Stimulated activated CD4-positive, alpha-beta T cell treated with anti-CD3 and anti-CD28 coated beads, TNF-alpha, amount 100 ng/mL, for 24 hours (primary cell): ENCODE measurements at regions not wholly inside any gene's neighbourhood (a gene's known extent, or its start where the extent isn't known, plus 50 kb on each side); places are given as distances from the start of the nearest gene placed in this dataset.

ENCODE experiments used
- DNase-seq, 3 experiments: peaks; one replicate each; pipeline ENCODE4 v3.0.0-alpha.2; 2020; ENCODE audit warnings: low read depth in 3 of 3

GRCh38 chr9:126152622-126153362 lies 173.8 kb upstream of the MVB12B start:
- DNase-seq = no peak

GRCh38 chr9:126153382-126153781 lies 173.2 kb upstream of the MVB12B start:
- DNase-seq = no peak

DNA sequence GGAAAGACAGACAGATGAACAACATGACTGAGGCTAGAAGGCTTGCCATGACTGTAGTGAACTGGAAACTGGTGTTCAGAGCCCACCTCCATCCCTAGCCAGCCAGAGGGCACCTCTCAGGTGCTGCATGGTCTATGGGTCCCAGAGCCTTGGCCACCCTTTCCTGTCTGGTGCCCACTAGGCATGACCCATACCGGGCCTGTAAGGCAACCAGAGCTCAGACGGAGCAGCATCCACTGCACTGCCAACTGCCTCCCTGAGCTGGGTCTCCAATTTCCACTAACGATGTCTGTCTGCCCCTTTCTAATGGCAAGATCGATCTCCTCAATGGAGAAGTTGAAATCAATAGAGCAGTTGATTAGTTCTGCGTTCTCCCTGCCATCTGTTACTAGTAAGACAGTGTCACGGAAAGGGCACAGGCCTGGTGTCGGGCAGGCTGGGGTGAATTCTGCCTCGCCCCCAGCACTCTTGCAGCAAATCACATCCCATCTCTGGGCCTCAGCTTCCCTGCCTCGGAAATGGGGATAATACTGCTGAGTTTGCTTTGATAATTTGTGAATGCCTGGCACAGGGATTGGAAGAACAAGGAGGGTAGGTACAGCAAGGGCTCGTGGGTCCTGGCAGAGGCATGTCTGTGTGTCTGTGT lies 172.3 kb upstream of the MVB12B start:
- no peak for DNase-seq

DNA sequence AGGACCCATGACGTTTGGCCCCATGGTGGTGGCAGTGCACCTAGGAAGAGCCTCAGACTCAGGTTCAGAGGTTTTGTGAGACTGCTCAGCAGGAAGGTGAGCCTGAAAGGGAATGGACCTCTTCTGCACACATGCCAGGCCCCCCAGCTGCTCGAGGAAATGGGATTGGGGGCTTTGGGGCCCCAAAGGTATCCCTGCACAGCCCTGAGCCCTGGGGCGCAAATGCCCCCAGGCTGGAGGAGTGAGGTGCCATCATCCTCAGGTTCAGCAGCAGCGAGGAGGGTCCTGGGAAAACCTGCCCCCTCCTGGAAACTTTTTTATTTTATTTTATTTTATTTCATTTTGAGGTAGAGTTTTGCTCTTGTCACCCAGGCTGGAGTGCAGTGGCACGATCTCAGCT lies 171.8 kb upstream of the MVB12B start:
- no peak for DNase-seq

DNA sequence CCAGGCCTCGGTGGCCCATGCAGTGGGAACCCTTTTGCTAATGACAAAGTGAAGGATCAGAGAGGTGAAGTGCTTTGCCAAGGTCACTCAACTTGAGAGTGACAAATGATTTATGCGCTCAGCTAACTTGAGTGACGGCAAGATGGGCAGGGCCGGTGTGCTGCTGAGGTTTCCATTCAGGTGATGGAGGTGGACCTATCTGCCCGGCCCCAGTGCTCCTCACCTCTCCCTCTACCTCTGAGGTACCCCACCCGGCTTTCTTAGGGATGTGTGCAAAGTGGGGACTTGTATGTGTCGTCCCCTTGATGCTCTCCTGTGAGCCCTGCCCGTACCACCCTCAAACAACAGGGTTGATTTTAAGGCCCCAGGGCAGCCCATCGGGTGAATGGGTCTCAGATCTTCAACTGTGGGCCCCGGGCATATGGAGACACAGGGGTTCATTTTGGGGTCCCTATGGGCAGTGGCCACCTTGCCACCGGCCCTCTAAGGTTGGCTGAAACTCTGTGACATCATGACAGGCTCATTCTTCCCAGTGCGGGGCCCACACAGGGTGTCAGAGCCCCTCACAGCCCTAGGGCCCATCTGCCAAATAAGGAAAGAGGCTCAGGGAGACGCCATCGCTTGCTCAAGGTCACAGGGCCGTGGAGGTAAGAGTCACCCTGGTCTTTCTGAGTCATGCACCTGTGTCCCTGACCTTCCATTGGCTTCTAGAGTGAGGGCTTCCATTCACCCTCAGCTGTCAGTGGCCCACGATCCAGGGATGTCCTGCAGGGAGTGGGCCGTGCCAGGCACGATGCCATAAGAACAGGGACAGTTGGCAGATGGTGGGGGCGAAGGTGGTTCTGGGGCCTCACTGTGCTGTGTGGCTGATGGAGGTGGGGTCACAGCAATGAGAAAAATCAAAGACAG lies 170.6 kb upstream of the MVB12B start:
- DNase-seq = no peak

GRCh38 chr9:126156898-126157297 lies 169.7 kb upstream of the MVB12B start:
- DNase-seq = no peak

- no peak for DNase-seq
Measured at GRCh38 chr9:126157423-126157822, 169.2 kb upstream of the MVB12B start.

DNA sequence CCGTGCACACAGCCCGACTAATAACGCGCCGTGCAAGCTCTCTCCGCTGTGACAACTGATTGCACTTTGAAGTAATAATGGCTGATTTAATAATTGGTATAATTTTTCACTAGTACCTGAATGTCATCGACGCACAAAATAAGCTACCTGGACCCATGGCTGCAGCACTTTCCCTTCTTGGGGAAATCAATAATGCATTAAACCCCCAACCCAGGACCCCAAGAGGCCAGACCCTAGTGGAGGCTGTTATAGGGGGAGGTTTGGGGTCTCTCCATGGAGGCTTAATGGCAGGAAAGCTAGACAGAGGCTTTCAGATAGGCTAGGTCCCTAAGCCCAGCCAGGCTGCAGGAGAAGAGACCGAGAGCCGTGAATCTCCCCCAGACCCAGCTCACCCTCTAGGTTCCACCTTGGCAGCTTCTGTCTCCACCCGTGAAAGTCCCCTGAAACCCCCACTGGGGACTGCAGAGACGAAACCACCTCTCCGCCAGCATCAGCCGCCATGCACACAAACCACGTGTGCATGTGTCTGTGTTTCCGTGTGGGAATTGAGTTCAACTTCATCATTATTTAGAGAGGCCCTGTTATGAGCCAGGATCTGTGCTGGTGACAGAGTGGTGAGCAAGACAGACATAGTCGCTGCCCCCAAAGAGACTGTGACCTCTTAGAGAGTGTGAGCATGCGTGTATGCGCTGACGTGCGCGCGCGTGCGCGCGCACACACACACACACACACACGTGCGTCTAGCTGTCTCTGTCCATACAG lies 168.6 kb upstream of the MVB12B start:
- no peak for DNase-seq

DNA sequence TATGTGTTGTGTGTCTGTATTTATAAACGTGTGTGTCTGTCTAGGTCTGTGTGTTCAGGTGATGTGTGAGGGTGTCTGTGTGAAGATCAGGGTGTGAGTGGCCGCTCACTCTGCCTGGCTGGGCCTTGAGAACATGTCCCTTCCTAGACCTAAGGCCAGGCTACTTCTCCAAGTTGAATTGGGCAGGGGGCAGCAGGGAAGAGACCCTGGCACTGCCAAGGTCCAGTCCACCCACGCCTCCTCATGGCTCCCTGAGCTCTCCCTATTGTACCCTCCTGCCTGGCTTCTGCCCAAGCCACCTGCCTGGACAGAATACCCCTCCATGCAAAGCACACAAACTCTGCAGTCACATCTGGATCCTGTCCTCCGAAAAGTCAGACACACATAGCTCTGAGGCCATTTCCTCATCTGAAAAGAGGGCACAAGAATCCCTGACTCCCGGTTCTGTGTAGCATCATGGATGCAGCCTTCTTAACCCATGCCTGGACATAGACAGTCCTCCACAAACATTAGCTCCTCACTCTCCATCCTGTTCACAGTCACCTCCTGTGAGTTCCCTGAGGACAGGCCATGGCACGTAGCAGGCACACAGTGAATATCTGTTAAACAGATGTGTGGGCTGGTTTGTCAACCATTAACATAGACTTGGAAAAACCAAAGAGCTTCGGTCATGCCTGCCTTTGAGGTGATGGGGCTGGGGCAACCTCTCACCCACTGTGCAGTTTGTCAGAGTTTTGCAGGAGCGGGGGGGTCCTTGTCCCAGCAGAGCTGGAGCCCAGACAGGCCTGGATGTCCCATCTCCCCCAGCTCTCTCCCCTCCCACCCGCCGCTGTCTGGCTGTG lies 167.8 kb upstream of the MVB12B start:
- DNase-seq = no peak

- no peak for DNase-seq
Measured at GRCh38 chr9:126159430-126160060, 167.1 kb upstream of the MVB12B start.

DNA sequence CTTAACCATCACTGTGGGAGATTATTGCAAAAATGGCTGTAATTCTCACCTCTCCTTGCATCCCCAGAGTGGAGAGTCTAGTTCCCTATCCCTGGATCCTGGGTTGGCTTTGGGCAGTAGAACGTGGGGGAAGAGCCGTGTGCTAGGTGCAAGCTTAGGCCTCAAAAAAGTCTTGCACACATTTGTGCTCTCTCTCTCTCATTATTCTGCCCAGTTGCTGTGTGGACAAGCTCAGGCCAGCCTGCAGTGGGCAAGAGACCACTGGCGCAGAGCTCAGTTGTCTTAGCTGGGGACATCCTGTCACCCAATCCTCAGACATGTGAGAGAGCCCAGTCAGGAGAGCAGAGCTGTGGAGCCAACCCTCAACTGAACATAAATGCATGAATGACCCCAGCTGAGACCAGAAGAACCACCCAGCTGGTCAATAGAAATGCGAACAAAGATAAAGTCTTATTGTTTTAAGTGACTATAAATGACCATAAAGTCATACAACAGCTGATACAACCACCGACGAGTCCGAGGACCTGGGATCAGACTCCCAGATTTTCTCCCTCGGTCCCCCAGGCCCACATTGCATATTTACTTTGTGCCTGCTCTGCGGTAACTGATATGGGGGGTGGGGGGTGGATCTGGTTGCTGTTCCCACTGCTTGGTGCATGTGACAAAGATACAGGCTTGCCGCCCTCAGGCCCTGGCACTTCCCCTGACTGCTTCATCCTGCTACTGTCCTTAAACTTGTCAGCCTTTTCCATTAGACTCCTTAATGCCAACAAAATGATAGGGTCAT lies 166.4 kb upstream of the MVB12B start:
- DNase-seq = no peak

DNA sequence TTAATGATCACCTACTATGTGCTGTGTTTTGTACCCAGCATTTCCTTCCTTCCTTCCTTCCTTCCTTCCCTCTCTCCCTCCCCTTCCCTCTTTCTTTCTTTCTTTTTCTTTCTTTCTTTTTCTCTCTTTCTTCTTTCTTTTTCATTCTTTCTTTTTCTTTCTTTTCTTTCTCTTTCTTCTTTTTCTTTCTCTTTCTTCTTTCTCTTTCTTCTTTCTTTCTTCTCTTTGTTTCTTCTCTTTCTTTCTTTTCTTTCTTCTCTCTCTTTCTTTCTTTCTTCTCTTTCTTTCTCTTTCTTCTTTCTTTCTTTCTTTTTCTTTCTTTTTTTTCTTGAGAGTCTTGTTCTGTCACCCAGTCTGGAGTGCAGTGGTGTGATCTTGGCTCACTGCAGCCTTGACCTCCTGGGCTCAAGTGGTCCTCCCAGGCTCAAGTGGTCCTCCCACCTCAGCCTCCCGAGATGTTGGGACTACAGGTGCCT lies 165.7 kb upstream of the MVB12B start:
- DNase-seq = no peak

GRCh38 chr9:126162611-126163381 lies 163.8 kb upstream of the MVB12B start:
- no peak for DNase-seq

DNA sequence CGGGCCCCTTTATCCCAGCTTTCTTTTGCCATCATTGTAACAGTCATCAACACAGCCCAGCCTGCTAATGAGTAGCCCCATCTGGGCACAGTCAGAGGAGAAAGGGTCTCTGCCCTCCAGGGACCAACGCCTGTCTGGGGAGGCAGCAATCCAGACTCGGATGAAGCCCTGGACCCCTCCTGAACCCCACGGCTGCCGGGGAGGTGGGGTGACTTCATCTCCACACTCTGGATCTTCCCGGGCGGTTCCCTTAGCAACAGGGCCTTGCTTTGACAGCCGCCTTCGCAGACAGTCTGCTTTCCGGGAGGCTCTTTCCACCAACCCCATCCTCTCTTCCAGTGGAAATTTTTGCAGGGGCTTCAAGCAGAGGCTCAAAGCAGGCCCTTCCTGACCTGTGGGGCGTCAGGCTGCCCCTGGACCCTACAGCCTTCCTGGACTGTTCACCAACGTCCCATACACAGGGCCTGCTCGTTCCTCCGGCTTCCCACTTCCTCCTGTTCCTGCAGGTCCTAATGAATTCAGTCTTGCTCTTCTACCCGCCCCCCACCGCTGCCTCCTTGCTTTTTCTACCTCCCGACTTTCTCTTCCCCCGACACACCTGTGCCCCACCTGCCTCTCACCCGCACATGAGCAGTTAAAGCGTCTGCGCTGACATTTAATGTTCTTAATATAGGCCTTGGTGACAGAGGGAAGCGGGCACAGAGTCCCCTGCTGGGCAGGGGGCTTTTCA lies 161.7 kb upstream of the MVB12B start:
- no peak for DNase-seq

GRCh38 chr9:126165755-126166154 lies 160.9 kb upstream of the MVB12B start:
- DNase-seq = no peak

DNA sequence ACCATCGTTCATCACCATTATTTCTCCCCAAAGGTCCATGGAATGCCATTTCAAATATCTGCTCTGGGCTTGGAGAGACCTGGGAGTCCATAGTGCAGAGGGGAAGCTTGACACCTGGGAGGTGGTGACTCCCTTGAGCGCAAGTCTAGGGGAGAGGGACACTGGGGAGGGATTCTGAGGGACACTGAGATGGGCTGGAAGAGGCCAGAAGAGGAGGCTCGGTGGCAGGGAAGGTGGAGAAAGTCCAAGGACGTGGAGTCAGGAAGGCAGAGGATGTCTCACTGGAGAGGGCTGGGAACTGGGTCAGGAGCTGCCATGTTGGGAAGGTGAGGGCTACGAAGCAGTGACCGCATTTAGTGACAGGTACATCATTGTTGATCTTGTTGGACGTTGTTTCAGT lies 160.3 kb upstream of the MVB12B start:
- no peak for DNase-seq

DNA sequence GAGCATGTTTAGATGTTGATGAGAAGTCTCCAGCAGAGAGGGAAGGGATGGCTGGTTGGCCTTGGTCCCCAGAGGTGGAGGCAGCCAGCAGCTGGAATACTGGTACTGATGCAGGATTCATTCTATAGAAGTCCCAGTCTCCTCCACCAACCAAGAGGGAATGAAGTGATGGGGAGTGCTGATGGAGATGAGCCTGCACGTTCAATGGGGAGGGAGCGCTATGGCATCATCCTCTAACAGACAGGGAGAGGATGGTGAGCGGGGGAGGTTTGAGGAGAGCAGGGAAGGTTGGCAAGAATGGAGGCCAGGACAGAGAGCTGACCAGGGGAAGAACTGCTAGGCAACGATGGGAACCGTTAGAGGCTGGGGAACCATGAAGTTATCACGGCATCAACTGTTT lies 159.8 kb upstream of the MVB12B start:
- DNase-seq = no peak

DNA sequence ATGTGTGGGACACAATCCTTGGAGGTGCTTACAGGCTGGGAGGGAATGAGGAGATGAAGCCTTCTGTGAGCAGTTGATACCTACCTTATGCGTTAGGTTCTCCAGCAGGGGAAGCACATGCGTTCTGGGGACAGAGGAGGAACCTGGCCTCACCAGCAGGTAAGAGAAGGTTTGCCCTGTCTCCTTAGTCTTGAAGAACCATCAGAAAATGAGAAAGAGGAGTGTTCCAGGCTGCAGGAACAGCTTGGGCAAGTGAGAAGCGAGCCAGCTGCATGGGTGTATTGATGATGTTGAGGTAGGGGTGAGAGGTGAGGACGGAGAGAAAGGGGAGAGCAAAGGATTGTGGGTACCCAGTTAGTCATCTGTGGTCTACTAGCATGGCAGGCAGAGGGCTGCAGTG lies 156.9 kb upstream of the MVB12B start:
- no peak for DNase-seq
